H1 (cell line): ENCODE measurements at regions not wholly inside any gene's neighbourhood (a gene's known extent, or its start where the extent isn't known, plus 50 kb on each side); places are given as distances from the start of the nearest gene placed in this dataset.

Source experiments
- CTCF ChIP-seq, 3 experiments: IDR thresholded peaks; 1 replicate in 2 of 3; 2 replicates in 1 of 3; pipeline versions ENCODE4 v1.5.1 to v1.6.1; 2011; ENCODE audit warnings: low read length in 3 of 3, mild to moderate bottlenecking in 3 of 3, inconsistent platforms in 2 of 3, low read depth in 1 of 3, moderate library complexity in 1 of 3; ENCODE audit not compliant: insufficient read depth in 1 of 3; ENCODE audit errors: control extremely low read depth in 1 of 3
- EZH2 ChIP-seq: fragments of 200-600 bp; sonication (generic); IDR thresholded peaks from 2 replicates; pipeline ENCODE4 v1.7.1; 2012; ENCODE audit warnings: low read depth, mild to moderate bottlenecking, moderate library complexity, low read length, inconsistent platforms; ENCODE audit not compliant: severe bottlenecking
- POLR2AphosphoS5 ChIP-seq: IDR thresholded peaks from 2 replicates; pipeline ENCODE4 v1.6.1; 2011; ENCODE audit warnings: low read depth, low read length
- SRF ChIP-seq: IDR thresholded peaks from 2 replicates; pipeline ENCODE4 v1.6.1; 2011; ENCODE audit warnings: mild to moderate bottlenecking, low read depth, low read length, moderate library complexity
- USF2 ChIP-seq: IDR thresholded peaks from 2 replicates; pipeline ENCODE4 v1.6.1; 2011; ENCODE audit warnings: low read length, improper control_type of control experiment

GRCh38 chr4:189294574-189294973, 646.1 kb upstream of the FRG1 start:
- TF ChIP-seq POLR2AphosphoS5 (no peak), USF2 (no peak), CTCF (IDR thresholded peaks at IDR 0.05; ENCODE audit: control extremely low read depth in 1 of 3, insufficient read depth in 1 of 3, low read depth in 1 of 3, low read length in 3 of 3) (no peak), SRF (no peak), EZH2 (no peak)
